NCI-H345 treated with DMSO at 0.1 percent for 48 hours (cell line): ENCODE measurements at regions not wholly inside any gene's neighbourhood (a gene's known extent, or its start where the extent isn't known, plus 50 kb on each side); places are given as distances from the start of the nearest gene placed in this dataset.
"Not testable (repeated sequence)": the region's sequence is repeated elsewhere in the genome, so short reads cannot be mapped to it uniquely, and the experiment has no call there.

Experiments
- DNase-seq: peaks from one replicate; lab custom pipeline; 2025; ENCODE audit not compliant: unreplicated experiment; lab: John Stamatoyannopoulos, UW

- DNase-seq, result no peak
Measured at GRCh38 chr2:163198972-163199371, 360.4 kb upstream of the KCNH7 start.

GRCh38 chr2:163198007-163198406, 359.4 kb upstream of the KCNH7 start:
- no peak for DNase-seq

- peak; percentile 23 for DNase-seq
Measured at GRCh38 chr2:163191372-163191771, 352.8 kb upstream of the KCNH7 start.

GRCh38 chr2:163187995-163188655, 349.6 kb upstream of the KCNH7 start:
- no peak for DNase-seq

GRCh38 chr2:163187119-163187518, 348.6 kb upstream of the KCNH7 start:
- DNase-seq, result no peak

- no peak for DNase-seq
Measured at GRCh38 chr2:163185160-163185559, 346.6 kb upstream of the KCNH7 start.

GRCh38 chr2:163182764-163183354, 344.3 kb upstream of the KCNH7 start:
- DNase-seq, result peak; percentile 43

- no peak for DNase-seq
Measured at GRCh38 chr2:163177592-163177991, 339.0 kb upstream of the KCNH7 start.

- DNase-seq, result no peak
Measured at GRCh38 chr2:163175294-163175693, 336.7 kb upstream of the KCNH7 start.

GRCh38 chr2:163173591-163173990, 335.0 kb upstream of the KCNH7 start:
- no peak for DNase-seq

GRCh38 chr2:163171786-163172530, 333.4 kb upstream of the KCNH7 start:
- DNase-seq, result no peak

GRCh38 chr2:163157891-163158496, 319.4 kb upstream of the KCNH7 start:
- DNase-seq, result no peak

GRCh38 chr2:163157411-163157810, 318.8 kb upstream of the KCNH7 start:
- no peak for DNase-seq

GRCh38 chr2:163155925-163156324, 317.4 kb upstream of the KCNH7 start:
- DNase-seq, result no peak

GRCh38 chr2:163155279-163155883, 316.8 kb upstream of the KCNH7 start:
- DNase-seq, result peak; percentile 23

- no peak for DNase-seq
Measured at GRCh38 chr2:163142618-163143017, 304.1 kb upstream of the KCNH7 start.

GRCh38 chr2:163138947-163139346, 300.4 kb upstream of the KCNH7 start:
- DNase-seq, result no peak

- DNase-seq, result no peak
Measured at GRCh38 chr2:163135256-163135655, 296.7 kb upstream of the KCNH7 start.

- no peak for DNase-seq
Measured at GRCh38 chr2:163133602-163134001, 295.0 kb upstream of the KCNH7 start.

GRCh38 chr2:163132850-163133249, 294.3 kb upstream of the KCNH7 start:
- DNase-seq, result peak; percentile 19

GRCh38 chr2:163132207-163132606, 293.6 kb upstream of the KCNH7 start:
- DNase-seq, result not testable (repeated sequence)
